Fibroblast of skin of left biceps (primary cell): ENCODE measurements at regions not wholly inside any gene's neighbourhood (a gene's known extent, or its start where the extent isn't known, plus 50 kb on each side); places are given as distances from the start of the nearest gene placed in this dataset.

ENCODE experiments used
- DNase-seq, 2 experiments: peaks; one replicate each; pipeline ENCODE4 v3.0.0-alpha.2; 2013; ENCODE audit warnings: low read depth in 2 of 2

DNA sequence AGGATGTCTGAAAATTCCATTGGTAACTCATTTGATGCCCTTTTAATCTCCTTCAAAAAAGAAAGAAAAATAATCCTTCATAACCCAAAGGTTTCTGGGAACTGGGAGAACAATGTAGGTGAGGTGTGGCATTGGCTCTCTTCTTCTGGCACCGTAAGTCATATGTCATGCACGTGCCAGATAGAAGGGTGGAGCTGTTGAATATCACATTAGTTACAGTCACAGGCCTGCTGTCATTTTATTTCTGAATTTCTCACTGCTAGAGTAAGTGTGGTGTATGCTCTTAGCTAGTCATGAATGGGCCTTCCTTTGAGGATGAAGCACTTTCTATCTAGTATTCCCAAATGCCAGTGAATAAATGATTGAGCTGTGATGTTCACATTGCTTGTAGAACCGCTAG, 201.8 kb upstream of the SGCD start:
- DNase-seq = no peak

DNA sequence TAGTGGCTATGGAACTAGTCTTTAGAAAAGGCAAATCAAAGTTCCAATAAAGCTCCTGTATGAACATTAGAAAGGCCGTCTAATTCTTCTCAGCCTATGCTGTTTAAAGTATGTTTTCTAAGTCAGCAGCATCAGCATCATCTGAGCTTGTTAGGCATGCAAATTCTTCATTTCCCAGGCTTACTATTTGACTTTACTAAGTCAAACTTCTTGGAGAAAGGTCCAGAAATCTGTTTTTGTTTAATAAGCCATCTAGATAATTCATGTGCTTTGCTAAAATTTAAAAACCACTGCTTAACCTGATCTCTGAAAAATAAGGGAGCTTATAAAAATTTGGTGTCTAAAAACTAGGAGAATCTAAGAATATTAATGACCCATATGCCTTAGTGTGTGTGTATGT, 200.2 kb upstream of the SGCD start:
- no peak for DNase-seq

DNA sequence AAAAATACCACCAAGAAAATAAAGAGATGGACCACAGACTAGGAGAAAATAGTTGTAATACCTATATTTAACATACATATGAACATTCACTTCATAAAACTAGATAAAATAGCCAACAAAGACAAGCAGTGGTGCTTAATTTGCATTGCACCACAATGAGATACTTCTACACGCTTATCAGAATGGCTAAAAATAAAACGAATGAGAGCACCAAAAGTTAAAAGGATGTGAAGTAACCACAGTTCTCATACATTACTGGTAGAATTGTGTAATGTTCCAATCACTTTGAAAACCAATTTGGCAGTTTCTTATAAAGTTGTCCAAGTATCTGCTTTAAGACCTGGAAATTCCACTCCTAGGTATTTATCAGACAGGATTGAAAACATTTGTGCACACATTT, 198.9 kb upstream of the SGCD start:
- DNase-seq = no peak

DNA sequence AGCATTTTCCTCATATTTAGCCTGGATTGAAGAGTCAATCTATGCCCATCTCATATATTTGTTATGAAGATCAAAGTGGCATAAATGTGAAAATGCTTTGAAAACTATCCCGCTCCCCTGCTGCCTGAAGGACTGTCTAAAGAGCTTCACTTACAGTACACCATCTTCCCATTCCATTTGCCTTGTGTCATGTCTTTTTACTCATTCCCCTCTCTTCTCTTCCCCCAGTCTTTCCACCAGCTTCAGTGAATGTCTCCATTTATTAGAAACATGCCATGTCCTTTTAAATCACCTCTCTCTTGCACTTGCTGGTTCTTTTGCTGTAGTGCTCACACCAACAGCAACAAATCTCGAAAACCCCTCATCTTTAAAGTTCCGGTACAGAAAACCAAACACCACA, 192.7 kb upstream of the SGCD start:
- no peak for DNase-seq

DNA sequence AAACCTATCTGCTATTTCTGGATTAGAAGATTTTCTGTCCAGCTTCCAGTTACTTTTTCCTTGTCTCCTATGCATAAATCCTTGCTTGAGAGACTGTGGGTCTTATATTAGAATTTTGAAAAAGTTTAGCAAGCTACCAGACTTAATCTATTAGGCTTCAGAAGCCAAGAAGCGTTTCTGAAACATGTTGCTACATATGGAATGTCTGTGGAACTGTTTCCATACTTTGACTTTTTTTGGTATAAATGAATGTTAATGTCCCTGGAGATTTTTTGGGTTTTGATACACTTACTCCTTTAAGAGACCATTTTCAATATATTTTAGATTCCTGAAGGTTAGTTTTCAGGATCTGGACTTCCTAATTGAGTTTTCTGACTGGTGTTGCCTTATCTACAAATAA, 191.4 kb upstream of the SGCD start:
- DNase-seq = no peak

DNA sequence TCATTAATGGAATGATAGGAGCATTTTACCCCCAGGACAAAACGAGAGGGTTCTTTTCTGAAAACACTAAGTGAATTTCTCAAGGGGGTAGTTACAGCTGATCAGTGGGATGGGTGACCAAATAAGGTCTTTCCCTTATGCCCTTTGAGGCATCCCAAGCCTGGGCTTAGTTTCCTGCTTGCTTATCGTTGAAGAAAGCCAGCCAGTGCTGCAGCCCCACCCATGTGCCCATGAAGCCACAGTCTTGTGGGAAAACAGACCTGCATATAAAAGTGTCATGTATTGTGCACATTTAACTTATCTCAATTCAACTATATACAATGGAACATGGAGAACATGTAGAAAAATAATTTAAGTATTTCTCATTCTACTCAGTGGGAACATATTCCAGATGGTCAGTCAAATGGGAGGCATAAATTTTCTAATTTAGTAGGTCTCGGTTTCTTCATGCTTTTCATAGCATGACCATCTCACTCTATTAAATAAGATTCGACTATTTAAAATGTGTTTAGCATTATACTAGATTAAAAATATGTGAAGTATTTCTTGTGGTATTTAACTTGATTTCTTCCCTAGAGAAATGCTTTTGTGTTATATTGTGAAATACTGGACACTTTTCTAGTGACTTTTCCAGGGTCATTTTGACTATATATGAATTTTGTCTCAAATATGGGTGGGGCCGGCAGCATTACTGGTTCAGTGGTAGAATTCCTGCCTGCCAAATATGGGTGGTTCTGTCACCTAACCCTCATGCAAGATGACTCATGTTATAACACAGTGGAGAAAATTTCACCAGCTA, 189.7 kb upstream of the SGCD start:
- peak; percentile 74 to 76 for DNase-seq

DNA sequence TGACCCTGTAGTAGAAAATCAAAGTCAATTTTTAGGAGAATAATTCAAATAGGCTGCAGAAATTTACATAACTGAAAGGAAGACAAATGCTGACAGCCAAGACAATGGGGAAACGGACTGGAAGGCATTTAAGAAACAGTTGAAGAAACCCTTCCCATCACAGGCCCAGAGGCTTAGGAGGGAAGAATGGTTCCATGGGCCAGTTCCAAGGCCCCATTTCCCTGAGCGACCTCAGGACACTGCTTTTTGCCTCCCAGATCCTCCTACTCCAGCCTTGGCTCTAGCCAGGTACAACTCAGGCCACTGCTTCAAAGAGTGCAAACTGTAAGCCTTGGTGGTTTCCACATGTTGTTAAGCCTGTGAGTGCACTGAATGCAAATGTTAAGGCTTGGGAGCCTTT, 184.1 kb upstream of the SGCD start:
- DNase-seq = no peak

DNA sequence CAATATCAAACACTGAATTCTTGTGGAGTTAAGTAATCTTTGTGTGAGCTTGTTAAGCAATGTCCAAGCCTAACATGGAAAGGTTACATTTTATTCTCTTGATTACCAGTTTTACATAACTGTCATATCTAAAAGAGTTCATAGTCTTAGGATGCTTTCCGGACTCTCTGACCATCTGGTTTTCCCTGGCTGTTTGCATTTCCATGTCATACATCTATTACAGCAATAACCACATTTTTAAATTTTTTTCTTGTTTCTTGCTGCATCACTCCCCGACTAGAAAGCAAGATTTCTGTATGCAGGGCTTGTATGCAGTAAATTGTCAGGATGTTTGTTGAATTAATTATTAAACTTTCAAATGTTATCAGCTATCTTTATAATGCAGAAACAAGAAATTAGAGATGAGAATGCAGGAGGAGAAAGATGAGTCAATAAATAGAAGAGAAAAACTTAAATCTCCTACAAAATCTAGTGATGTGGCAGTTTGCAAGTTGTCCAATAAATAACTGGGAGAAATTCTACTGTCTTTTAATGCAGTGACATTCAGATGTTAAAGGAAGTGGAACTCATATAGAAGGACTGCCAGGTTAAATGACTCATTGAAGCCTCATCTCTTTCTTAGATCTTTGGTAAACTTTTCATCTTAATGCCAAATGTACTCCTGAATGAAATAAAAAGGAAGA, 179.6 kb upstream of the SGCD start:
- peak in 1 of 2 experiments; percentile 49 for DNase-seq

DNA sequence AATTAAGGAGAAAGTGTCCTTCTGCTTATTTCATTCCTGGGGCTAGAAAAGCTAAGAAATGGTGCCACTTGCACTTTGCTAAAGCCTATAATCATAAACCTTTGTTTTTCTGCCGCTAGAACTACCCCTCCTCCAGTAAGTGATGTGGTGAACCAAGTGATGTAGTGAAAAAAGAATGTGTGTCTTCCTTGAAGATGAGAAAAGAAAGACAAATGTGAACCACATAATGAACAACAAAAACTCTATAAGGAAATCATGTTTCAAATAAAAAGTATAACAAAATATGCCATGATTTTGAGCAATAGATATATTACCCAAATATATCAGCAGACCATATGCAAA, 179.0 kb upstream of the SGCD start:
- DNase-seq = no peak

DNA sequence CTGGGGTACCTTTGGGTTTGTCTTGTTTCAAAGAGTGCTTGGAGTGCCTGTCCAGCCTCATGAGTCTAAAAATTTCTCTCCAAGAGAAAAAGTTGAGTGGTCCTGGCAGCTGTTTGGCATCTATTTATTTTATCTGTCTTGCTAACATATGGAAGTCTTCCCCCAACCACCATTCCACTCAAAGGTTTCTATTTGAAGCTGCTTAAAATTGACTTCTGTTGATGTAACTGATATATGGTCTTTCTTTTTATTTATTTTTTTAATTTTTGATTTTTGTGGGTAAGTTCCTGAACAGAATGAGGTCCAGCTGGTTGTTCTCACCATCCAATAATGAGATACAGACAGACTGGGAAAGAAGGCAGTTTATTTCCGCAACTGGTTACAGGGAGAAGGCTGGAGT, 178.7 kb upstream of the SGCD start:
- DNase-seq = no peak

DNA sequence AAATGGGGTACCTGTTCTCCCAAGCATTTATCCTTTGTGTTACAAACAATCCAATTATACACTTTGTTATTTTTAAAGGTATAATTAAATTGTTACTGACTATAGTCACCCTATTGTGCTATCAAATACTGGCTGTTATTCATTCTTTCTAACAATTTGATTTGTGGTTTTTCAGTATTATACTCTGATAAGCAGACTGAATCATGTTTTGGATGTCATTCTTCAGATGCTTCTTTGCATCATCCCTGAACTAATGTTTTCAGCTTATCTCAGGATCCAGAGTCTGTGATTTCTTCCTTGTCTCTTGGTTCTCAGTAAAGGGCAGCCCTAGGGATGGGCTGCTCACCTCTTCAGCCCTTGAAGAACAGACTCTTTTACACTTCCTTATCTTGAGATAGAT, 177.8 kb upstream of the SGCD start:
- DNase-seq = no peak

DNA sequence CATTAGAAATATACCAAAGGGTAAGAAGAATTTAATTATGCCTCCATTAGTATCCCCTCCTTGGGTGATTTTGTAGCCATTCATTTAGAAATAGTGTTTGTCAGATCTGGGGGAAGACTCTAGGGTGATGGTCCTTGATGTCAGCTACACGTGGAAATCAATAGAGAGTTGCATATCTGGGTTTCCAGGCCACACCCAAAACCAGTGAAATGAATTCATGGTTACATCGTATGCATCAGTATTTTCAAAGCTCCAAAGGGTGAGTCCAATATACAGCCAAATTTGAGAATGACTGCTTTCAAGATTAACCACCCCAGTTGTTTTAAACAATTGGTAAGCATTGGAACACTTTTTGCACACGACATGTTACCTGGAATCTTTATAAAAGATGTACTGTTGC, 173.4 kb upstream of the SGCD start:
- no peak for DNase-seq

DNA sequence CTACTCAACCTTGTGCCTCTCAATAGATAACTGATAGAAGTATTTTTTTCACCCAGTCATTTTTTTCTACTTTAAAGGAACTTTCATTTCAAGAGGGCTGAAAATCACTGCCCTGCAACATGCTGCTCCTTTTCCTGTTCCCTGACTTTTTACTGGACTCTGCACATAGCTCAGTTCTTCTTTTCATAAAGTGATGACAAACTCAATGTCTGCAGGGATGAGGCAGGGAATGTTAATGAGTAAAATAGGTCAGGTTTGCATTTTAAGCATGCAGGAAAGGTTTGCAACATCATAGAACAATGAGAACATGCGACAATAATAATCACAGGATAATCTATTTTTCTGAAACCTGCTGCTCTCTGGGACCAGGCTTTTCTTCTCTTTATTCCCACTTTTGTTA, 172.2 kb upstream of the SGCD start:
- DNase-seq = no peak

DNA sequence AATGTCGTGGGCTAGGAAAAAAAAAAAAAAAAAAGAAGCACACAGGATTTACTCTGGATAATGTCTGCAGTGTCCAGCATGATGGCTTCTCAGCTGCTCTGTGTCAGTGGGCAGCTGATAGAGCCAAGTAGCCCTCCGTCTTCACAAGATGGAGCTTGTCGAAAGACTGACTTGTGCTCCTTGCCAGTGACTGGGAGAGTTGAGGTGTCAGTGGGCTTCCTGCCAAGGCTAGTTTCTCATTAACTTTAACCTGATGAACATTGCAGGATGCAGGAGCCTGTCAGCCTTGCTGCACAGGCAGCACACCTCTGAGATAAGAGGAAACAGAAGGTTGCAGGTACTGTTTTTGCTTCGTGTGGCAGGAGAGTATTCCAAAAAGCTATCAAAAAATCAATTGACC, 171.4 kb upstream of the SGCD start:
- DNase-seq = no peak

DNA sequence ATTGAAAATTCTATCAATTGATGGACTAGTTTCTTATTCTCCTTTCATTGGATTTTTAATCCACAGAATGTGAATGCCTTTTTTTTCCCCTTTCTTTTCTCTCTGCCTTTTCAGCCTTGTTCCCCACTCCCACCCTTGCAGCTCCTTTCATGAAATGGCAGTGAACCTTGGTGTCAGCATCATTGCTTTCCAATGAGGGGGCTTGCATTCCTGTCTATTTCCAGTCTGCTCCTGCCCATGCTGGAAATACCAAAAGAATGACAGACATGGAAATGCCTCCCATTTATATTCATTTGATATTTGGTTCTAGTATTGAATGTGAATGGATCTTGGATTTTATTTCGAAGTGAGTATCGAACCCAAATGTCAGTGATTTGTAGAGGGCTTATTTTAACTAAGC, 162.7 kb upstream of the SGCD start:
- no peak for DNase-seq

DNA sequence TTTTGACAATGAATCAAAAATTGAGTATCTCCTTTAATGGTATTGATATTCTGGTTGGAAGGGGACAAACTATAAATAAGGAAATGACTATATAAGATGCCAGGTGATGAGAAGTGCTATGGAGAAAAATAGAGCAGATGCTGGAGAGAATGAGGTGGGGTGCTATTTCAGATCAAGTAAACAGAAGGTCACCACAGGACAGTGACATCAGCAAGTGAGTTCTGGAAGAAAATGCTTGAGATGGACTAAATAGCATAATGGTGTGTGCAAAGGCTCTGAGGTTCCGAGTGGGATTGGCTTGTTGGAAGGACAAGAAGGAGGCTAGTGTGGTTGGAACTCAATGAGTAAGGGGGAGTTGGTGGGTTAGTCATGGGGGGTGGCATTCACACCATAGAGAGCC, 157.5 kb upstream of the SGCD start:
- DNase-seq = no peak

DNA sequence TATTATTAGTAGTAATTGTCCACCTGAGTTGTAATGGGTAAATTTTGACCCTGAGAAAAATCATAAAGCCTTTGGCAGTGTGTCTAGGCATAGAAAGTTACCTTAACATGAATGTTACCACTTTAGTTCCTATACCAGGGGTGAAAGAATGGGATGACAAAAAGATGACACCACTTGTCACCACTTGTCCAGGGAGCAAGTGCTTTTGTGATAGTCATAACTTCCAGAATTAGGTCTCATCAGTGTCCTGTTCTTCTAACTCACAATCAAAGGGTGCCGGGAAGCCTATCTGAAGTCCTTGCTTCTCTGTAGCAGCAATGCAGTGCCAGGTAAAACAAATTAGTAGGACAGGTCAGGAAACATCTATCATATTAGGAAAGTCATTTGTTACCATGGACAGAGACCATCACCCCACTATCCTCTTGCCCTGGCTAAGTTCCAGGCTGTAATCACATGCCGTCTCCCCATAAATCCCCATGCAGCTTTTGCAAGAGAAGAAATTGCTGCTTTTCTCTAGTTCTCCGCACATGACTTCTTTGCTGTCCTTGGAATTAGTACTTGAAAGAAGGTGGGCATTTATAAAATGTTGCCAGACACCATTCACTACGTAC, 156.5 kb upstream of the SGCD start:
- DNase-seq = no peak

DNA sequence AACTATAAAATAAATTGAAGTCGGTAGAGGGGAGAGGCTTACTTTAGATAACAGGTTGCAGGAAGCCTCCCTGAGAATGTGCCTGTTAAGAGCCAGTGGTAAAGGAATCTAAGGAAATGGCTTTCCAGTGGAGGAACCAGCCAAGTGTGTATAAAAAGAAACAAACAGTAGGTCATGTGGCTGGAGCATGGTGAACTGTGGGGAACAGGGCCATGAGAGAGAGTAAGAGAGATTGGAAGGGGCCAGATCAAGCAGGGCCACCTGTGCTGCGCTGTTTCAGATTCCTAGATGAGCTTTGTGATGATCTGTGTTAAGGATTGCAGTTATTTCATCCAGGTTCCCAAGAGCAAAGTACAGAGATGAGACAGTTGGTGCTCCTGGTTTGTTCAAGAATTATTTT, 152.7 kb upstream of the SGCD start:
- no peak for DNase-seq

DNA sequence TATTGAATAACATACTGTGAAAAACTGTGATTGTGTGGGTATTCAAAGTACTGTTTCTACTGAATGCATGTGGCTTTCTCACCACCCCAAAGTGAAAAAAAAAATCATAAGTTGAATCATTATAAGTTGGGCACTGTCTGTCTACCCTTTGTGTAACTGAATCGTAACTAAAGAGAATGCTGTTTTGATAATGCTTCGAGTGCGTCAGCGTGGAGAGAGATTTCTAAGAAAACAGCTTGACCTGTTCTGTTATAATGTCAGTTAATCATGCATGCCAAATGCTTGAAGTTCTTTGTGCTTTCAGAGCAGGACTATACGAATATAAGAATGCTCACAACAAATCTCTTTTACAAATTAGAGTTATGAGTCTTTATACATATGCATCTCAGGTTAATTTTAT, 148.8 kb upstream of the SGCD start:
- DNase-seq = no peak

DNA sequence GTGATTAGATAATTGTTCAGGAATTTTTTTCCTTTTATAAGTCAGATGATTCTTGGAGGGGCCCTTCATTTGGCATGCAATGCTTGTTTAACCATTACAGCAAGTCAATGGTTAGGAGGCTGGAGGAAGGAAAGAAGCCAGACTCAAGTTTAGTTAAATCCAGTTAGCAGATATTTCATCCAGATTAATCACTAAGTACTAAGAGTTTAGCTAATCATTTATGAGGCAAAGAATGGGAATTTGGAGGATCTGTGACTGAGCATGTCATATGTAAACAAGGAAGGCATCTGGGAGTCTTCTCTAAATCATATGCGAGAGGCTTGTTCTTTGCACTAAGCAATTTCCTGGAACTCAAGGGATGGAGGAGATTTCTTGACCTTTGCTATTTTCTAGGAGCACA, 145.3 kb upstream of the SGCD start:
- no peak for DNase-seq

DNA sequence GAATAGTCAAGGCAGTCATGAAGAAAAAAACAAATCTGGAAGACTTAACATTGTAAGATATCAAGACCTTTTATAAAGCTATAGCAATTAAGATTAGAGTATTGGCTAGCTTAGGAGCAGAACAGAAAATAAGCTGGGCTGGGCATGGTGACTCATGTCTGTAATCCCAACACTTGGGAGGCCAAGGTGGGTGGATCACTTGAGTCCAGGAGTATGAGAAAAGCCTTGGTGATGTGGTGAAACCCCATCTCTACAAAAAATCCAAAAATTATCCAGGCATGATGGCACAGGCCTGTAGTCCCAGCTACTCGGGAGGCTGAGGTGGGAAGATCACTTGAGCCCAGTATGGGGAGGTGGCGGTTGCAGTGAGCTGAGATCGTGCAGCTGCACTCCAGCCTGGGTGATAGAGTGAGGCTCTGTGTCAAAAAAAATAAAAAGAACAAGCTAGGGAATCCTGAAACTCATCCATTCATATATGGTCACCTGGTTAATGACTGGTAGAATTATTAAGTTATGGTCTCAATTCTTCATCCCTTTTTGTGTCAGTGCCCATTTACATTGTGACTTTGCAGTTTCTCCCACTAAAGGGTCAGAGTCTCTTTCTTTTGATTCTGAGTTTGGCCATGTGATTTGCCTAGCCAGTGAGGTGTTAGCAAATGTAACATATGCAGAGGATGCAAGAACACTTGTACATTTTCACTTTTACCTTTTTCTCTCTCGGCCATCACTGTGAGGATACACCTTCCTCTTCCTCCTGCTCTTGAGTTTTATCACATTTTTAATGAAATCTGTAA, 144.6 kb upstream of the SGCD start:
- DNase-seq = no peak

DNA sequence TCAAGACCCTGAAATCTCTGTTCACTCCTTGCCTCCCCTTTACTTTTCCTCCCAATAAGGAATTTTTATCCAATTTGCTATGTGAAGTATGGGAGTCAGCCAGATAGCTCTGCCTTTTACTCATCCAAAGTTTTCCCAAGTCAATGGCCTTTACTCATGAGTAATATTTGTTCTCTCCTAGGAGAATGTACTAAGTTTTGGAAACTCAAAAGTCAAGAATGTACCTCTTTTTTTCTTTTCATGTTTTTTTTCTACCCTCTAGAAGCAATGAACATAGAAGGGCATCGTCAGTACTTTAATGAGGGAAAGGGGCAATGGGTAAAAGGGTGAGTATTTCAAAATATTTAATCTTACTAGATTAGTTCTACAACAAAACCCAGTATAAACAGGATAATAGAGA, 140.2 kb upstream of the SGCD start:
- DNase-seq = peak; percentile 14 to 24

DNA sequence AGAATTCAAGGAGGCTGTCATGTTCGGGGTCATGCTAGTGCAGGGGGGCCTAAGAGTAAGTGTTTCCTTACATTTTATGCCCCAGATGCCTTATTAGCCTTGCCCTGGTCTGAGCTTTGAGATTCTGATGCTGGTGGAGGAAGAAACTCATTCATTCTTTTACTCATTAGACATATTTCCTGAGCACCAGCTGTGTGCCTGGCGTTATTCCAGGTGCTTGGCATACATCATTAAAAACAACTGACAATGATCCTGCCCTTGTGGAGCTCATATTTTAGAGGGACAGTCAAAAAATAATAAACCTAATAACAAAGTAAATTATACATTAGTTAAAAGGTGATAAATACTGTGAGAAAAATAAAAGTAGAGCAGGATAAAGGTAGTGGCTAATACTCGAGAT, 138.9 kb upstream of the SGCD start:
- DNase-seq = no peak
